GM19025 (cell line): ENCODE measurements at regions not wholly inside any gene's neighbourhood (a gene's known extent, or its start where the extent isn't known, plus 50 kb on each side); places are given as distances from the start of the nearest gene placed in this dataset.
"Not testable (repeated sequence)": the region's sequence is repeated elsewhere in the genome, so short reads cannot be mapped to it uniquely, and the experiment has no call there.

ENCODE experiments used
- ATAC-seq: cut with Tn5 transposase; IDR thresholded peaks from one replicate; pipeline ENCODE4 v1.9.1; 2021; ENCODE audit warnings: mild to moderate bottlenecking, low read depth, moderate library complexity; ENCODE audit not compliant: unreplicated experiment

DNA sequence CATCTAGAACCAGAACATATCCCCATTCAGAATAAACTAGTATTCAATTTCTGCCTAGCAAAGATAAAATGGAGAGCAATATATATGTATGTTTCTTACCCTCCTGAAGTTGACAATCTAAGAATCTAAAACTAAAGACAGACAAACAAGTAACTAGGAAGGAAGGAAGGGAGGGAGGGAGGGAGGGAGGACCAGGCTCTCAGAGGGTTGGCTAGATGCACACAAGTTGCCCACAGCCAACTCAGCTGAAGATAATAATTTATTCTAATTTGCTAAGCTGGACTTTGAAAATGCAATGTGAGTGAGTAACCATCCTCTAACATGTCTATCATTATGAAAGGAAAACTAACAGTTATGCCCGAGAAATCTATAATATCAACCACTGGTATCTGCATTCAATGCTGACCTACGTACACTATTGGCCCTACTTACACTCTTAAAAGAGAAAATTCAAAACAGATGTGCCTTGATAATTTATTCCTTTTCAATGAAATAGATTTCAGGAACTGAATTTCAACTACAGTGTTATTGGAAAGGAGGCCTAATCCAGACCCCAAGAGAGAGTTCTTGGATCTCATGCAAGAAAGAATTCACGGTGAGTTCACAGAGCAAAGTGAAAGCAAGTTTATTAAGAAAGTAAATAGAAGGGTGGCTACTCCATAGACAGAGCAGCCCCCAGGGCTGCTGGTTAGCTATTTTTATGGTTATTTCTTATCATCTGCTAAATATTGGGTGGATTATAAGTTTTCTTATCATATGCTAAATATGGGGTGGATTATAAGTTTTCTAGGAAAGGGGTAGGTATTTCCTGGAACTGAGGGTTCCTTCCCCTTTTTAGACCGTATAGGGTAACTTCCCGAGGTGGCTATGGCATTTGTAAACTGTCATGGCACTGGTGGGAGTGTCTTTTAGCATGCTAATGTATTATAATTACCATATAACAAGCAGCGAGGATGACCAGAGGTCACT is 288.5 kb upstream of the SLC39A10 start:
- no peak for ATAC-seq

DNA sequence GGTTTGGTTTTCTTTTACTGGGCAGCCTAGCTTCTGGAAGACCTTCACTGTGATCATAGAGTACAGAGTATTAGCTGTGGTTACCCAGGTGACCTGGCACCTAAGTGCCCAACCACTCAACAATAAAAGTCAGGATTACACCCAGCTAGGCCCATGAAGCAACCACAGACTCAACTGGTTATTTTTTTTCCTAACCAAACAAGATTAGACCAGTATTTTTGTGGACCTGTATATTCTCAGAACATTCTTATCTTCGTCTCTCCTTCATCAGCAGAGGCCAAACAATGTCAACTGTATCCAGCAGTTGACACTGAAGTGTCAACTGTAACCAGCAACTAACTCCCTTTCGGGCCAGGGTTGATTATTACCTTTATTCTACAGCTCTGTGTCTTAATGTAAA is 289.2 kb upstream of the SLC39A10 start:
- no peak for ATAC-seq

GRCh38 chr2:195364015-195364965 is 292.7 kb upstream of the SLC39A10 start:
- ATAC-seq: no peak

GRCh38 chr2:195363496-195363895 is 293.5 kb upstream of the SLC39A10 start:
- ATAC-seq: no peak

DNA sequence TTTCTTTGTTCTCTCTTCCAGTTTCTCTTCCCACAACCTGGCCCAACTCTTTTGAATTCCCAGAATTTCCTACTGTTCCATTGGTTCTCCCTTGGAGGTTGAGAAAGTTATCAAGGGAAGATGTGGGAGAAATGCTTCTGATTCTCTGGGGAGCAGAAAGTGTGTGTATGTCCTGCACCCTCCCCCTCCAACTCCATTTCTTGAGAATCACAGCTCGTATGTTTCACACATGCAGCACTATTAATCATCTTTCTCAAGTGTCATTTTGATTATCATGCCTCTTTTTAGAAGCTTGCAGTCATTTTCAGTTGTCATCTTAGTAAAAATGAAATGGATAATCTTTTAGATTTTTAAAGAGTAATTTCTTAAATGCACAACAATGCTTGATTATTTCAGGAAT is 296.8 kb upstream of the SLC39A10 start:
- ATAC-seq: no peak

DNA sequence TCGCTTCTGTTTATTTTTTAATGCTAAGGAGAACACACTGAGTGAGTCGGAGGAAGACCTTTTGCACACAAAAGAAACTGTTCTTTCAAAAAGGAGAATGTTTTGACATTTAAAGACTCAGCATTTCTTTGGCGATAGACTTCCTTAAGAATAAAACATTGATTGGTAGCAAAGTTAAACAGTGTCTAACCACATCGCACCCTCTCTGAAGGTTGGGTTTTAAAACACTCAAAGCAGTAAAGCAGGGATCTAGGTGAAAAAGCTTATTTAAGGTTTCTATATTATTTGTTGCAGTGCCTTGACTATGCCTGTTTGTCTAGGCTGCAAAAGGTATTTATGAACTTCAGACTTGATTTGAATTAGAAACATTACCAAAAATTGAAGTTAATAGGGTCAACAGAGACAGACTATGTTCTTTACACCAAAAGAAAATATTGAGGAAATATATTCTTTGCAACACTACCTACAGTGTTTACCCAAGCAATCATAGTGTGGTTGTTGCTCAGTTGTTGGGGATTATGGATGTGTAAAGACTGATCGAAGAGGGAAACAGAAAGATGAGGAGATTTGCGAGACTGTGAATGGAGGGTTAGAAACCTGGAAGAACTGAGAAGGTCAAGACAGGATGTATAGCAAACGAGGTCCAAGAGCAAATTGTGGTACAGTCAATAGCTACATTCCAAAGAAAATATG is 297.8 kb upstream of the SLC39A10 start:
- no peak for ATAC-seq

DNA sequence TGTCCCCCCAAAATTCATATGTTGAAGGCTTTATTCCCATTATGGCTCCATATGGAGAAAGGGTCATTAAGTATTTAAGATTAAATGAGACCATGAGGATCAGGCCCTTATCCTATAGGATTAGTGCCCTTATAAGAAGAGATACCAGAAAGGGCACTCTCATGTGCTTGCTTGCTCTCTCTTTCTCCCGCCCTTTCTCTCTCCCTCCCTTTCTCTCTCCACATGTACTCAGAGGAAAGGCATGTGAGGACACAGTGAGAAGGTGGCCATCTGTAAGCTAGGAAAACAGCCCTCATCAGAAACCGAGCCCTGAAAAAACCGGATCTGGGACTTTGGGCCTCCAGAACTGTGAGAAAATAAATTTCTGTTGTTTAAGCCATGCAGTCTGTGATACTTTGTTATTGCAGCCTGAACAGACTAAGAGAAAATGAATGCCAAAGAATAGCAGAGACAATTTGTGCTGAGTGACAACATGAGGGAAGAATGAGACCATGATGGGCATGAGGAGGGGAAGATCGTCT is 300.0 kb upstream of the SLC39A10 start:
- ATAC-seq: no peak

DNA sequence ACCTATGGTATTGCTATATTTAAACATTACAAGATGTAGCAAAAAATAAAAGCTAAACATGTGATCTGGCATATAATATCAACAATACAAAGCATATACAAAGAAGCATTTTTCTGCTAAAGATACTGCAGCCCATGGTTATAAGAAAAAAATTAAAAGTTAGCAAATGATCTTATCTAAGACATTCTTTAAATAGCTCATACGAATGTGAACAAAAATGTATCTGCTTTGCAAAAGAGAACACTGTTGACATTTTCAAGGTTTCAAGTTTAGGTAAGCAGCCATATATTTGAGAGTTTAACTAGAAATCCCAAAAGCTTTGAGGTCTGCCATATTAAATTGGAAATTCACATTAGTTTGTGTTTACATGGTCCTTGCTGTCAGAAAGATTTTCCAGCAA is 301.0 kb upstream of the SLC39A10 start:
- ATAC-seq: no peak

- ATAC-seq: no peak
Observed at GRCh38 chr2:195352581-195352980, 304.4 kb upstream of the SLC39A10 start.

DNA sequence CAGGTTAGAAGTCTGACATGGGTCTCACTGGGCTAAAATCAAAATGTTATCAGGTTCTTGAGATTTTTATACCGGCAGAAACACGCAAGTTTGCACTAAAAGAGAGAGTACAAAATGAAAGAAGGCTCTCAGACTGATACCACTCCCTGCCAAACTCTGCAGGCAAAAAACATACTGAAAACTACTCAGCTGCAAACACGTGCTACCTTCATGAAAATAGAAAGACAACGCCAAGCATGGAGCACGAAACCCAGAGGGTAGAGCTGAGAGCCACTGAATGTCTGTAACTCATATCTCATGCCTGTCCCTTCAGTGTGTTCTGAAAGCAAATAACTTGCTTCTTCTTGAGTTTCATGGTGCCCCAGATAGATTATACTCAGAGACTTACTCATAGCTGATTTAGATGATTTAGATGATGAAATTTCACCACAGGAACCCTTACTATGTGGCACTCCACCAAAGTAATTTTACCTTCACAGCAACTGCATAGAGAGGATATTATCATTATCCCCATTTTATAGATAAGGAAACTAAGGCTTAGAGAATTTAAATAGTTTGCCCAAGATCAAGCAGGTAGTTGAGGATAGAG is 313.0 kb upstream of the SLC39A10 start:
- ATAC-seq: no peak

GRCh38 chr2:195343540-195343939 is 313.5 kb upstream of the SLC39A10 start:
- ATAC-seq: no peak

- ATAC-seq: no peak
Observed at GRCh38 chr2:195342061-195342460, 315.0 kb upstream of the SLC39A10 start.

GRCh38 chr2:195338856-195339255 is 318.2 kb upstream of the SLC39A10 start:
- ATAC-seq: no peak

- no peak for ATAC-seq
Observed at GRCh38 chr2:195337597-195337996, 319.4 kb upstream of the SLC39A10 start.

DNA sequence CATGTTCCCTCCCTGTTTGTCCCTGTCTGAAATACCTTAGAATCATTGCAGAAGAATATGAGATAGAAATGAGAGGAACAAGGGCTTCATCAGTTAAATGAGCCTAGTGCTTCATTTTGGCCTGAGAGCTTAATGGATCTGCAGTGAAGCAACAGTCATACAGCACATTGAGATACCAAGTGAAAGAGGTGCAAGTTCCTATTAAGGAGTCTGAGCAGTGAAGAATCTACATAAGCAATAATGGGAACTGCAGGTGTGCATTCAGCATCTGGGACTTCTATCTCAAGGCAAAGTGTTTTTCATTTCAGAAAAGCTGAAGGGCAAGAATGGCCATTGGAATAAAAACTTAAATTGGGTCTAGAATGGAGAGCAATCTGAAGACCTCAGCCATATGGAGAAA is 323.2 kb upstream of the SLC39A10 start:
- no peak for ATAC-seq

DNA sequence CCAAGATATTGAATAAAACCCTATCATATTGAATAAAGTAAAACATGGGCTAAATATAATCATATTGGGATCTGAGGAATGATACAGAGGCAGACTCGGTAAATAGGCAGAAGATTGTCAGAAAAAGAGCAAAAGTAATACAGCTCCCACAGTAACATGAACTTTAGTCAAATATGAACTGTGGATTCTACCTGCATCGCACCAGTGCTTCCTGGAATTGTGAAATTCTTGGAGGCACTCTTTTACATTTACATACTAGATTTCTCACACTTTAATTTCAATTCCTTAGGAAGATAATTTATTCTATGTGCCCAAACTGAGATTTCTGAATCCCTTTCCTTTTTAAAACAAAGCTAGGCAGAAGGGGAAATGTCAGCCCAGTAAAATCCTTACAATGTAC is 325.1 kb upstream of the SLC39A10 start:
- ATAC-seq: no peak

- no peak for ATAC-seq
Observed at GRCh38 chr2:195331129-195331528, 325.9 kb upstream of the SLC39A10 start.

DNA sequence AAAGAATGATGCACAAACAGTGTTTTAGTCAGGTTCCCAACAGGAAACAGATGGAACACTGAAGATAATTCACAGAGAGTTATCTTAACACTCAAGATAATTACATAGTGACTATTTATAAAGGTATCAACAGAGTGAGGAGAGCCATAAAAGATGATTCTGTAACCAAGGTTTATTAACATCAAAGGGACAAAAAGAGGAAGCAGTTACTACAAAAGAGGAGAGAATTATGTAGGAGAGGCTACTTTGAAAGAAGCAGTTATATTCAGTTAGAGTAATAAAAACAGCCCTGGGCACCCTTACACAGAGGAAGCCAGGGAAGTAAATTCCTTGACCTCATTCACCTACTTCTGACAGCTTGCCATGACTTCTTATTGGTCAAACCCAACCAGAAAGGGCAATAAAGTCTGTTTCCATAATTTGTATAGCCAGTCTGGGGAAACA is 326.5 kb upstream of the SLC39A10 start:
- ATAC-seq: no peak

DNA sequence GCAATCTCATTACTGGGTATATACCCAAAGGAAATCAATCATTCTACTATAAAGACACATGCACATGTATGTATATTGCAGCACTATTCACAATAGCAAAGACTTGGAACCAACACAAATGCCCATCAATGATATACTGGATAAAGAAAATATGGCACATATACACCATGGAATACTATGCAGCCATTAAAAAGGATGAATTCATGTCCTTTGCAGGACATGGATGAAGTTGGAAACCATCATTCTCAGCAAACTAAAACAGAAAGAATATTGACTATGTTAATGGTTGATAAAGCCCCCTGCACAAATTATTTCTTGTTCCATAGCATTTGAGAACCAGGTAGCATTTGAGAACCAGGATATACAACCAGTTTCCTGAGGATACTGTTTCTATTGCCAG is 327.2 kb upstream of the SLC39A10 start:
- not testable (repeated sequence) for ATAC-seq

- no peak for ATAC-seq
Observed at GRCh38 chr2:195326537-195326936, 330.5 kb upstream of the SLC39A10 start.
